ENCODE measurements at regions not wholly inside any gene's neighbourhood (a gene's known extent, or its start where the extent isn't known, plus 50 kb on each side); places are given as distances from the start of the nearest gene placed in this dataset.
"Not testable (repeated sequence)": the region's sequence is repeated elsewhere in the genome, so short reads cannot be mapped to it uniquely, and the experiment has no call there.

- DNase-seq = no peak
Measured at GRCh38 chrX:140318296-140318695, 186.6 kb downstream of the SOX3 start.

GRCh38 chrX:140317462-140317861, 187.4 kb downstream of the SOX3 start:
- no peak for DNase-seq

GRCh38 chrX:140298960-140299825, 205.7 kb downstream of the SOX3 start:
- no peak for DNase-seq

- no peak for DNase-seq
Measured at GRCh38 chrX:140297273-140297672, 207.6 kb downstream of the SOX3 start.

GRCh38 chrX:140292961-140293360, 211.9 kb downstream of the SOX3 start:
- DNase-seq = no peak

GRCh38 chrX:140292188-140292587, 212.7 kb downstream of the SOX3 start:
- no peak for DNase-seq

GRCh38 chrX:140274811-140275525, 229.9 kb downstream of the SOX3 start:
- no peak for DNase-seq

GRCh38 chrX:140273921-140274320, 230.9 kb downstream of the SOX3 start:
- DNase-seq = no peak

- no peak for DNase-seq
Measured at GRCh38 chrX:140250391-140250790, 254.5 kb downstream of the SOX3 start.

GRCh38 chrX:140249088-140249487, 255.8 kb downstream of the SOX3 start:
- no peak for DNase-seq

GRCh38 chrX:140229191-140229590, 263.9 kb upstream of the CXorf66 start:
- no peak for DNase-seq

- DNase-seq = not testable (repeated sequence)
Measured at GRCh38 chrX:140226037-140226436, 260.7 kb upstream of the CXorf66 start.

- not testable (repeated sequence) for DNase-seq
Measured at GRCh38 chrX:140215894-140216293, 250.6 kb upstream of the CXorf66 start.

GRCh38 chrX:140214518-140214917, 249.2 kb upstream of the CXorf66 start:
- not testable (repeated sequence) for DNase-seq

- no peak for DNase-seq
Measured at GRCh38 chrX:140206657-140207056, 241.3 kb upstream of the CXorf66 start.

- no peak for DNase-seq
Measured at GRCh38 chrX:140190441-140191108, 225.3 kb upstream of the CXorf66 start.

GRCh38 chrX:140180585-140180984, 215.3 kb upstream of the CXorf66 start:
- DNase-seq = no peak

GRCh38 chrX:140177821-140178220, 212.5 kb upstream of the CXorf66 start:
- DNase-seq = no peak

- no peak for DNase-seq
Measured at GRCh38 chrX:140172401-140172800, 207.1 kb upstream of the CXorf66 start.

GRCh38 chrX:140167551-140167950, 202.2 kb upstream of the CXorf66 start:
- no peak for DNase-seq

- DNase-seq = no peak
Measured at GRCh38 chrX:140165849-140166248, 200.5 kb upstream of the CXorf66 start.

GRCh38 chrX:140164391-140164790, 199.1 kb upstream of the CXorf66 start:
- no peak for DNase-seq

GRCh38 chrX:140163371-140164159, 198.2 kb upstream of the CXorf66 start:
- DNase-seq = no peak
